ENCODE measurements at regions not wholly inside any gene's neighbourhood (a gene's known extent, or its start where the extent isn't known, plus 50 kb on each side); places are given as distances from the start of the nearest gene placed in this dataset.

DNA sequence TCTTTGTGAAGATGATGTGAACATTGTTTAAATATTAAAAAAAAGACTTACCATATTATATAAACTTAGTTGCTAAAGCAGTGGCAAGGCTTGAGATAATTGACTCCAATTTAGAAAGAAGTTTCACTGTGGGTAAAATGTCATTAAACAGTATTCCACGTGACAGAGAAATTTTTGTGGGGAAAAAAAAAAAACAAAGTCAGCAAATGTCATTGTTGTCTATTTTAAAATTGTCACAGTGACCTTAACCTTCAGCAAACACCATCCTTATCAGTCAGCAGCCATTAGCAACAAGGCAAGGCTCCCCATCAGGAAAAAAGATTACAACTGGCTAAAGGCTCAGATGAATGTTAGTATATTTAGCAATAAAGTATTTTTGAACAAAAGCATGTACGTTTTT is 99.3 kb upstream of the CDH18 start:
- TF ChIP-seq ZFX (IDR thresholded peaks at IDR 0.05), result no peak
- TF ChIP-seq, protein P1, sequence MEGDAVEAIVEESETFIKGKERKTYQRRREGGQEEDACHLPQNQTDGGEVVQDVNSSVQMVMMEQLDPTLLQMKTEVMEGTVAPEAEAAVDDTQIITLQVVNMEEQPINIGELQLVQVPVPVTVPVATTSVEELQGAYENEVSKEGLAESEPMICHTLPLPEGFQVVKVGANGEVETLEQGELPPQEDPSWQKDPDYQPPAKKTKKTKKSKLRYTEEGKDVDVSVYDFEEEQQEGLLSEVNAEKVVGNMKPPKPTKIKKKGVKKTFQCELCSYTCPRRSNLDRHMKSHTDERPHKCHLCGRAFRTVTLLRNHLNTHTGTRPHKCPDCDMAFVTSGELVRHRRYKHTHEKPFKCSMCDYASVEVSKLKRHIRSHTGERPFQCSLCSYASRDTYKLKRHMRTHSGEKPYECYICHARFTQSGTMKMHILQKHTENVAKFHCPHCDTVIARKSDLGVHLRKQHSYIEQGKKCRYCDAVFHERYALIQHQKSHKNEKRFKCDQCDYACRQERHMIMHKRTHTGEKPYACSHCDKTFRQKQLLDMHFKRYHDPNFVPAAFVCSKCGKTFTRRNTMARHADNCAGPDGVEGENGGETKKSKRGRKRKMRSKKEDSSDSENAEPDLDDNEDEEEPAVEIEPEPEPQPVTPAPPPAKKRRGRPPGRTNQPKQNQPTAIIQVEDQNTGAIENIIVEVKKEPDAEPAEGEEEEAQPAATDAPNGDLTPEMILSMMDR (conservative IDR thresholded peaks at IDR 0.05), result no peak

All from C4-2B (cell line).